Smooth muscle cell (in vitro differentiated cells): ENCODE measurements at regions not wholly inside any gene's neighbourhood (a gene's known extent, or its start where the extent isn't known, plus 50 kb on each side); places are given as distances from the start of the nearest gene placed in this dataset.

Source experiments
- DNase-seq: peaks from one replicate; lab custom pipeline; 2025; ENCODE audit not compliant: unreplicated experiment; lab: John Stamatoyannopoulos, UW
- H2AFZ ChIP-seq: fragments of 200-600 bp; sonication (generic); 2 replicates; pipeline ENCODE4 v1.6.0; 2016; ENCODE audit warnings: antibody characterized with exemption, low read depth, mild to moderate bottlenecking
- H3F3A ChIP-seq: fragments of 200-600 bp; sonication (generic); 2 replicates; pipeline ENCODE4 v1.6.0; 2017; ENCODE audit warnings: antibody characterized with exemption, low read depth
- H3K27ac ChIP-seq: fragments of 200-600 bp; sonication (generic); 2 replicates; pipeline ENCODE4 v1.5.1; 2016; ENCODE audit warnings: low read depth, mild to moderate bottlenecking
- H3K27me3 ChIP-seq: fragments of 200-600 bp; sonication (generic); 2 replicates; pipeline ENCODE4 v1.6.1; 2016; ENCODE audit warnings: low read depth, mild to moderate bottlenecking
- H3K36me3 ChIP-seq: fragments of 200-600 bp; sonication (generic); 2 replicates; pipeline ENCODE4 v1.5.1; 2016; ENCODE audit warnings: low read depth
- H3K4me1 ChIP-seq: fragments of 200-600 bp; sonication (generic); 2 replicates; pipeline ENCODE4 v1.5.1; 2016; ENCODE audit warnings: low read depth
- H3K4me2 ChIP-seq: fragments of 200-600 bp; sonication (generic); 2 replicates; pipeline ENCODE4 v1.6.0; 2016; ENCODE audit warnings: mild to moderate bottlenecking
- H3K4me3 ChIP-seq: fragments of 200-600 bp; sonication (generic); 2 replicates; pipeline ENCODE4 v1.5.1; 2016; ENCODE audit warnings: mild to moderate bottlenecking
- H3K79me2 ChIP-seq: fragments of 200-600 bp; sonication (generic); 2 replicates; pipeline ENCODE4 v1.6.0; 2016; ENCODE audit warnings: low read depth, mild to moderate bottlenecking
- H3K9ac ChIP-seq: fragments of 200-600 bp; sonication (generic); 2 replicates; pipeline ENCODE4 v1.6.0; 2016; ENCODE audit warnings: low read depth
- H3K9me3 ChIP-seq: fragments of 200-600 bp; sonication (generic); replicated peaks from 2 replicates; pipeline ENCODE4 v1.5.1; 2016; ENCODE audit warnings: low read depth
- H4K20me1 ChIP-seq: fragments of 200-600 bp; sonication (generic); 2 replicates; pipeline ENCODE4 v1.6.0; 2016; ENCODE audit warnings: low read depth
- CTCF ChIP-seq: fragments of 200-600 bp; sonication (generic); IDR thresholded peaks from 2 replicates; pipeline ENCODE4 v1.5.1; 2017; ENCODE audit warnings: borderline replicate concordance, mild to moderate bottlenecking, antibody characterized with exemption; ENCODE audit not compliant: insufficient read depth, poor library complexity, severe bottlenecking
- WGBS: methylation state at CpG from one replicate; pipeline ENCODE4 v1.1.7; 2016; ENCODE audit warnings: low lambda C conversion rate; 5-methylcytosine and 5-hydroxymethylcytosine counted together

GRCh38 chr5:124399426-124399961, 346.9 kb downstream of the ZNF608 start:
- H3K4me2 ChIP-seq: no peak overlapping the region
- no peaks in the 10 kb centered on the region for H3K79me2 ChIP-seq
- no peak for DNase-seq
- H3F3A ChIP-seq: no peaks in the 10 kb centered on the region
- H3K27me3 ChIP-seq: no peaks in the 10 kb centered on the region
- 66% methylated on average over 3 of the region's 3 CpGs for WGBS
- no peak overlapping the region for H3K27ac ChIP-seq
- H3K9me3 ChIP-seq: no peaks in the 10 kb centered on the region
- H3K36me3 ChIP-seq: no peaks in the 10 kb centered on the region
- peaks cover 16% of the 10 kb centered on the region for H3K4me1 ChIP-seq
- no peak for TF ChIP-seq CTCF
- H4K20me1 ChIP-seq: no peaks in the 10 kb centered on the region
- no peak overlapping the region for H2AFZ ChIP-seq
- H3K4me3 ChIP-seq: no peak overlapping the region
- no peak overlapping the region for H3K9ac ChIP-seq

GRCh38 chr5:124398460-124398859, 348.0 kb downstream of the ZNF608 start:
- DNase-seq: no peak
- 53% methylated on average over 2 of the region's 2 CpGs for WGBS
- H3K36me3 ChIP-seq: no peaks in the 10 kb centered on the region
- no peaks in the 10 kb centered on the region for H3K79me2 ChIP-seq
- TF ChIP-seq CTCF: no peak
- H3K27me3 ChIP-seq: no peaks in the 10 kb centered on the region
- no peaks in the 10 kb centered on the region for H4K20me1 ChIP-seq
- no peak overlapping the region for H3K27ac ChIP-seq
- H3F3A ChIP-seq: no peaks in the 10 kb centered on the region
- no peaks in the 10 kb centered on the region for H3K9me3 ChIP-seq
- H2AFZ ChIP-seq: no peak overlapping the region
- no peak overlapping the region for H3K9ac ChIP-seq
- peaks cover 16% of the 10 kb centered on the region for H3K4me1 ChIP-seq
- H3K4me3 ChIP-seq: no peak overlapping the region
- no peak overlapping the region for H3K4me2 ChIP-seq

GRCh38 chr5:124397317-124397716, 349.1 kb downstream of the ZNF608 start:
- no peak for TF ChIP-seq CTCF
- Histone ChIP-seq H3F3A (no peaks in the 10 kb centered on the region), H3K4me3 (no peak overlapping the region), H3K79me2 (no peaks in the 10 kb centered on the region), H3K9me3 (no peaks in the 10 kb centered on the region), H2AFZ (no peak overlapping the region), H3K9ac (no peak overlapping the region), H3K36me3 (no peaks in the 10 kb centered on the region), H3K4me1 (peaks cover 15% of the 10 kb centered on the region), H3K4me2 (no peak overlapping the region), H3K27ac (no peak overlapping the region), H3K27me3 (no peaks in the 10 kb centered on the region), H4K20me1 (no peaks in the 10 kb centered on the region)
- no peak for DNase-seq
- 93% methylated on average over 2 of the region's 2 CpGs for WGBS

- no peak overlapping the region for H2AFZ ChIP-seq
- no peak overlapping the region for H3K4me3 ChIP-seq
- DNase-seq: no peak
- 90% methylated on average over 5 of the region's 5 CpGs for WGBS
- no peaks in the 10 kb centered on the region for H4K20me1 ChIP-seq
- H3K4me2 ChIP-seq: no peak overlapping the region
- H3K27me3 ChIP-seq: no peaks in the 10 kb centered on the region
- H3K36me3 ChIP-seq: no peaks in the 10 kb centered on the region
- H3K4me1 ChIP-seq: peaks cover 4% of the 10 kb centered on the region
- TF ChIP-seq CTCF: no peak
- H3F3A ChIP-seq: no peaks in the 10 kb centered on the region
- no peak overlapping the region for H3K27ac ChIP-seq
- no peak overlapping the region for H3K9ac ChIP-seq
- no peaks in the 10 kb centered on the region for H3K79me2 ChIP-seq
- peaks cover under 1% of the 10 kb centered on the region for H3K9me3 ChIP-seq
Observed at GRCh38 chr5:124395926-124396325, 350.5 kb downstream of the ZNF608 start.
